Panc1 (cell line): ENCODE measurements at regions not wholly inside any gene's neighbourhood (a gene's known extent, or its start where the extent isn't known, plus 50 kb on each side); places are given as distances from the start of the nearest gene placed in this dataset.

ENCODE experiments used
- ATAC-seq: fragments of 200-7000 bp; cut with Tn5 transposase; 2 replicates; pipeline ENCODE4 v1.9.1; 2020; ENCODE audit warnings: mild to moderate bottlenecking, moderate library complexity
- BruUV-seq: library from RNA; stranded (reverse); fragments of 400-500 nt; replicated peaks from 2 replicates; lab custom pipeline; 2021; lab: Mats Ljungman, UMichigan
- CTCF ChIA-PET: fragments of 300-600 bp; sonication (Branson Sonifier 250); formaldehyde crosslinking; loops from one replicate; lab custom pipeline; 2022; ENCODE audit warnings: antibody characterized with exemption; lab: Charles Lee
- POLR2A ChIA-PET: fragments of 300-600 bp; sonication (Branson Sonifier 250); formaldehyde crosslinking; loops from one replicate; lab custom pipeline; 2022; ENCODE audit warnings: antibody characterized with exemption; lab: Charles Lee
- DNase-seq: peaks from one replicate; pipeline ENCODE4 v3.0.0-alpha.2; 2010; ENCODE audit warnings: low read depth, low spot score
- H3K27ac ChIP-seq: 2 replicates; pipeline ENCODE4 v1.5.1; 2011; ENCODE audit warnings: mild to moderate bottlenecking, low read length, inconsistent platforms
- H3K27me3 ChIP-seq: fragments of 200-500 bp; sonication (Bioruptor generic); 2 replicates; pipeline ENCODE4 v1.6.0; 2014; ENCODE audit warnings: low read length, inconsistent platforms; ENCODE audit not compliant: control insufficient read depth, insufficient read depth
- H3K36me3 ChIP-seq: fragments of 200-500 bp; sonication (Bioruptor generic); 2 replicates; pipeline ENCODE4 v1.5.1; 2014; ENCODE audit warnings: inconsistent platforms, mild to moderate bottlenecking, low read length, moderate library complexity; ENCODE audit not compliant: control insufficient read depth, insufficient read depth
- H3K4me1 ChIP-seq: 2 replicates; pipeline ENCODE4 v1.5.1; 2011; ENCODE audit warnings: inconsistent platforms, mild to moderate bottlenecking, low read length, moderate library complexity; ENCODE audit not compliant: control insufficient read depth, insufficient read depth
- H3K4me3 ChIP-seq, 2 experiments: 2 replicates each; pipeline ENCODE4 v1.5.1; 2011 to 2012; ENCODE audit warnings: low read depth in 2 of 2, low read length in 2 of 2, mild to moderate bottlenecking in 2 of 2, inconsistent platforms in 1 of 2, moderate library complexity in 1 of 2
- H3K9me3 ChIP-seq: fragments of 200-500 bp; sonication (Bioruptor generic); 2 replicates; pipeline ENCODE4 v1.5.1; 2014; ENCODE audit warnings: low read depth, mild to moderate bottlenecking, inconsistent platforms, low read length, moderate library complexity; ENCODE audit not compliant: control insufficient read depth, insufficient read depth
- CTCF ChIP-seq: fragments of 450-650 bp; IDR thresholded peaks from 2 replicates; pipeline ENCODE4 v1.5.1; 2017; ENCODE audit warnings: mild to moderate bottlenecking
- POLR2AphosphoS5 ChIP-seq: IDR thresholded peaks from 2 replicates; pipeline ENCODE4 v1.6.1; 2012; ENCODE audit warnings: mild to moderate bottlenecking, low read depth, low read length, moderate library complexity
- REST ChIP-seq, 2 experiments: IDR thresholded peaks; 2 replicates each; pipeline ENCODE4 v1.6.1; 2011 to 2012; ENCODE audit warnings: low read depth in 2 of 2, control low read depth in 1 of 2, low read length in 1 of 2, mild to moderate bottlenecking in 1 of 2, moderate library complexity in 1 of 2; ENCODE audit not compliant: insufficient read depth in 1 of 2
- SIN3A ChIP-seq: IDR thresholded peaks from 2 replicates; pipeline ENCODE4 v1.6.1; 2012; ENCODE audit warnings: low read depth, mild to moderate bottlenecking, low read length, moderate library complexity, borderline replicate concordance; ENCODE audit not compliant: insufficient read depth
- TCF7L2 ChIP-seq: IDR thresholded peaks from 2 replicates; pipeline ENCODE4 v1.6.1; 2011; ENCODE audit warnings: mild to moderate bottlenecking, low read depth, low read length, inconsistent platforms
- in situ Hi-C: cut with HindIII; loops from 2 replicates; pipeline ENCODE4 v1.10.0; 2016; ENCODE audit warnings: low sequenced_read_pairs, low pct_unique_long_range_greater_than_20kb
- intact Hi-C: fragments of 100-400 bp; cut with micrococcal nuclease; formaldehyde crosslinking; loops from one replicate; pipeline ENCODE4 v1.10.0; 2022; ENCODE audit not compliant: unreplicated experiment

GRCh38 chr12:30213166-30213565, 429.4 kb upstream of the TMTC1 start:
- POLR2A ChIA-PET: no interaction called here
- ATAC-seq: no peak
- BruUV-seq: no TSS peak

GRCh38 chr12:30211743-30212142, 428.0 kb upstream of the TMTC1 start:
- intact Hi-C loops (no loop called here), in situ Hi-C loops (no loop called here)
- ATAC-seq (no peak), DNase-seq (no peak)
- H3K4me3 ChIP-seq: no peak overlapping the region
- TF ChIP-seq POLR2AphosphoS5 (no peak), CTCF (no peak), REST (IDR thresholded peaks at IDR 0.05; ENCODE audit: insufficient read depth in 1 of 2, low read depth in 2 of 2, low read length in 1 of 2) (no peak), SIN3A (no peak), TCF7L2 (no peak)
- no peak overlapping the region for H3K27ac ChIP-seq
- BruUV-seq: no TSS peak
- H3K9me3 ChIP-seq: no peaks in the 10 kb centered on the region
- CTCF ChIA-PET: no interaction called here
- H3K4me1 ChIP-seq: no peaks in the 10 kb centered on the region
- H3K27me3 ChIP-seq: peaks cover 6% of the 10 kb centered on the region
- POLR2A ChIA-PET: no interaction called here
- H3K36me3 ChIP-seq: no peaks in the 10 kb centered on the region

More at GRCh38 chr12:30213166-30213565, 429.4 kb upstream of the TMTC1 start:
- DNase-seq: no peak
- intact Hi-C loops: no loop called here
- no peak for TF ChIP-seq TCF7L2
- Histone ChIP-seq H3K9me3 (no peaks in the 10 kb centered on the region), H3K27me3 (no peaks in the 10 kb centered on the region), H3K4me1 (no peaks in the 10 kb centered on the region), H3K4me3 (no peak overlapping the region), H3K27ac (no peak overlapping the region), H3K36me3 (no peaks in the 10 kb centered on the region)
- CTCF ChIA-PET: no interaction called here
- in situ Hi-C loops: no loop called here

GRCh38 chr12:30203981-30204380, 420.2 kb upstream of the TMTC1 start:
- intact Hi-C loops: no loop called here
- DNase-seq: no peak
- no peaks in the 10 kb centered on the region for H3K36me3 ChIP-seq
- no TSS peak for BruUV-seq
- in situ Hi-C loops: no loop called here
- H3K4me3 ChIP-seq: no peak overlapping the region
- ChIA-PET CTCF (no interaction called here), POLR2A (no interaction called here)
- no peak overlapping the region for H3K27ac ChIP-seq
- TF ChIP-seq SIN3A (no peak), TCF7L2 (no peak), CTCF (no peak), POLR2AphosphoS5 (no peak), REST (IDR thresholded peaks at IDR 0.05; ENCODE audit: insufficient read depth in 1 of 2, low read depth in 2 of 2, low read length in 1 of 2) (no peak)
- no peak for ATAC-seq
- peaks cover 35% of the 10 kb centered on the region for H3K27me3 ChIP-seq
- H3K9me3 ChIP-seq: no peaks in the 10 kb centered on the region
- no peaks in the 10 kb centered on the region for H3K4me1 ChIP-seq
